IMR-90 (cell line): ENCODE measurements at regions not wholly inside any gene's neighbourhood (a gene's known extent, or its start where the extent isn't known, plus 50 kb on each side); places are given as distances from the start of the nearest gene placed in this dataset.

Experiments
- BHLHE40 ChIP-seq: fragments of 150-350 bp; IDR thresholded peaks from 2 replicates; pipeline ENCODE4 v1.6.1; 2016; ENCODE audit warnings: mild to moderate bottlenecking, low read depth, low read length
- CEBPB ChIP-seq: IDR thresholded peaks from 2 replicates; pipeline ENCODE4 v1.6.1; 2012; ENCODE audit warnings: low read depth, low read length, improper control_type of control experiment
- CHD1 ChIP-seq: IDR thresholded peaks from 2 replicates; pipeline ENCODE4 v1.6.1; 2012; ENCODE audit warnings: low read depth, low read length, improper control_type of control experiment
- MAZ ChIP-seq: IDR thresholded peaks from 2 replicates; pipeline ENCODE4 v1.6.1; 2012; ENCODE audit warnings: low read depth, mild to moderate bottlenecking, low read length, improper control_type of control experiment, moderate library complexity, borderline replicate concordance
- MXI1 ChIP-seq: IDR thresholded peaks from 2 replicates; pipeline ENCODE4 v1.6.1; 2012; ENCODE audit warnings: low read depth, mild to moderate bottlenecking, low read length, moderate library complexity, borderline replicate concordance
- POLR2A ChIP-seq: IDR thresholded peaks from 2 replicates; pipeline ENCODE4 v1.6.1; 2012; ENCODE audit warnings: mild to moderate bottlenecking, low read depth, low read length
- RAD21 ChIP-seq: IDR thresholded peaks from 2 replicates; pipeline ENCODE4 v1.6.1; 2012; ENCODE audit warnings: low read length, improper control_type of control experiment
- RFX5 ChIP-seq: IDR thresholded peaks from 2 replicates; pipeline ENCODE4 v1.8.0; 2012; ENCODE audit warnings: low read depth, mild to moderate bottlenecking, low read length, moderate library complexity
- SMC3 ChIP-seq: fragments of 150-350 bp; IDR thresholded peaks from 2 replicates; pipeline ENCODE4 v1.6.1; 2016; ENCODE audit warnings: low read depth, mild to moderate bottlenecking, antibody characterized with exemption, low read length, moderate library complexity
- TF ChIP-seq, protein P1 (sequence below): conservative IDR thresholded peaks from 2 replicates; pipeline ENCODE4 v1.5.1; 2012; ENCODE audit warnings: mild to moderate bottlenecking, low read depth, low read length, improper control_type of control experiment
- TF ChIP-seq, protein P2 (sequence below): fragments of 150-350 bp; IDR thresholded peaks from 2 replicates; pipeline ENCODE4 v1.6.1; 2017; ENCODE audit warnings: mild to moderate bottlenecking, antibody characterized with exemption, low read length, low read depth

DNA sequence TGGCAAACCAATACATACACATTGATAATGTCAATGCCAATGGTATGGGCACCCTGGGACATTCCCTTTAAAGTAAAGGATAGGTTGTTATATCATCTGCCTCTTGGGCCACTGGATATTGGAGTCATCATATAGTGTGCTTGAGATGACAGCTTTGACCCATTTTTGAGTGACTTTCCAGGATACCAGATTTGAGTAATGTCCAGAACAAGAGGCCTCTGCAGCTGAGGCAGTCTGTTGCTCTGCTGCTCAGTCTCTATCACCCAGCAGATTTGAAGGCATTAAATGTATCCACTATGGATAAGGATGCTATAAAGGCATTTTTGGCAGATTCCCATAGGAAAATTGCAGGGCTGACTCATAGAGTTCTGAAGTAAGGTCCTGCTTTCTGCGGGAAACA lies 525.6 kb upstream of the SEMA6A start:
- TF ChIP-seq, protein P1, sequence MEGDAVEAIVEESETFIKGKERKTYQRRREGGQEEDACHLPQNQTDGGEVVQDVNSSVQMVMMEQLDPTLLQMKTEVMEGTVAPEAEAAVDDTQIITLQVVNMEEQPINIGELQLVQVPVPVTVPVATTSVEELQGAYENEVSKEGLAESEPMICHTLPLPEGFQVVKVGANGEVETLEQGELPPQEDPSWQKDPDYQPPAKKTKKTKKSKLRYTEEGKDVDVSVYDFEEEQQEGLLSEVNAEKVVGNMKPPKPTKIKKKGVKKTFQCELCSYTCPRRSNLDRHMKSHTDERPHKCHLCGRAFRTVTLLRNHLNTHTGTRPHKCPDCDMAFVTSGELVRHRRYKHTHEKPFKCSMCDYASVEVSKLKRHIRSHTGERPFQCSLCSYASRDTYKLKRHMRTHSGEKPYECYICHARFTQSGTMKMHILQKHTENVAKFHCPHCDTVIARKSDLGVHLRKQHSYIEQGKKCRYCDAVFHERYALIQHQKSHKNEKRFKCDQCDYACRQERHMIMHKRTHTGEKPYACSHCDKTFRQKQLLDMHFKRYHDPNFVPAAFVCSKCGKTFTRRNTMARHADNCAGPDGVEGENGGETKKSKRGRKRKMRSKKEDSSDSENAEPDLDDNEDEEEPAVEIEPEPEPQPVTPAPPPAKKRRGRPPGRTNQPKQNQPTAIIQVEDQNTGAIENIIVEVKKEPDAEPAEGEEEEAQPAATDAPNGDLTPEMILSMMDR, result no peak
- TF ChIP-seq SMC3 (no peak), RFX5 (no peak), POLR2A (no peak), MAZ (no peak), BHLHE40 (no peak), MXI1 (no peak), CEBPB (no peak), CHD1 (no peak), RAD21 (no peak)
- TF ChIP-seq, protein P2, sequence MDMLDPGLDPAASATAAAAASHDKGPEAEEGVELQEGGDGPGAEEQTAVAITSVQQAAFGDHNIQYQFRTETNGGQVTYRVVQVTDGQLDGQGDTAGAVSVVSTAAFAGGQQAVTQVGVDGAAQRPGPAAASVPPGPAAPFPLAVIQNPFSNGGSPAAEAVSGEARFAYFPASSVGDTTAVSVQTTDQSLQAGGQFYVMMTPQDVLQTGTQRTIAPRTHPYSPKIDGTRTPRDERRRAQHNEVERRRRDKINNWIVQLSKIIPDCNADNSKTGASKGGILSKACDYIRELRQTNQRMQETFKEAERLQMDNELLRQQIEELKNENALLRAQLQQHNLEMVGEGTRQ, result no peak
